HEK293T (cell line): ENCODE measurements at regions not wholly inside any gene's neighbourhood (a gene's known extent, or its start where the extent isn't known, plus 50 kb on each side); places are given as distances from the start of the nearest gene placed in this dataset.

Experiments
- ARNT ChIP-seq: fragments of 450-650 bp; IDR thresholded peaks from 2 replicates; pipeline ENCODE4 v1.6.1; 2017; ENCODE audit warnings: mild to moderate bottlenecking
- BHLHE40 ChIP-seq: fragments of 450-650 bp; IDR thresholded peaks from 2 replicates; pipeline ENCODE4 v1.6.1; 2016; ENCODE audit warnings: mild to moderate bottlenecking, moderate library complexity, borderline replicate concordance
- ELF4 ChIP-seq: fragments of 450-650 bp; IDR thresholded peaks from 2 replicates; pipeline ENCODE4 v1.6.1; 2017; ENCODE audit warnings: antibody characterized with exemption
- FOXK2 ChIP-seq: fragments of 450-650 bp; IDR thresholded peaks from 2 replicates; pipeline ENCODE4 v1.6.1; 2016; ENCODE audit warnings: mild to moderate bottlenecking
- FOXM1 ChIP-seq: fragments of 450-650 bp; IDR thresholded peaks from 2 replicates; pipeline ENCODE4 v1.6.1; 2017; ENCODE audit warnings: mild to moderate bottlenecking, borderline replicate concordance
- HDGF ChIP-seq: fragments of 450-650 bp; IDR thresholded peaks from 2 replicates; pipeline ENCODE4 v1.6.1; 2017; ENCODE audit warnings: antibody characterized with exemption, borderline replicate concordance
- LEF1 ChIP-seq: fragments of 450-650 bp; IDR thresholded peaks from 2 replicates; pipeline ENCODE4 v1.6.1; 2017; ENCODE audit warnings: mild to moderate bottlenecking, borderline replicate concordance
- NFRKB ChIP-seq: fragments of 450-650 bp; IDR thresholded peaks from 2 replicates; pipeline ENCODE4 v1.6.1; 2016; ENCODE audit warnings: mild to moderate bottlenecking, moderate library complexity
- SP1 ChIP-seq: fragments of 450-650 bp; IDR thresholded peaks from 2 replicates; pipeline ENCODE4 v1.6.1; 2017
- SUZ12 ChIP-seq: fragments of 450-650 bp; IDR thresholded peaks from 2 replicates; pipeline ENCODE4 v1.6.1; 2016; ENCODE audit warnings: mild to moderate bottlenecking

DNA sequence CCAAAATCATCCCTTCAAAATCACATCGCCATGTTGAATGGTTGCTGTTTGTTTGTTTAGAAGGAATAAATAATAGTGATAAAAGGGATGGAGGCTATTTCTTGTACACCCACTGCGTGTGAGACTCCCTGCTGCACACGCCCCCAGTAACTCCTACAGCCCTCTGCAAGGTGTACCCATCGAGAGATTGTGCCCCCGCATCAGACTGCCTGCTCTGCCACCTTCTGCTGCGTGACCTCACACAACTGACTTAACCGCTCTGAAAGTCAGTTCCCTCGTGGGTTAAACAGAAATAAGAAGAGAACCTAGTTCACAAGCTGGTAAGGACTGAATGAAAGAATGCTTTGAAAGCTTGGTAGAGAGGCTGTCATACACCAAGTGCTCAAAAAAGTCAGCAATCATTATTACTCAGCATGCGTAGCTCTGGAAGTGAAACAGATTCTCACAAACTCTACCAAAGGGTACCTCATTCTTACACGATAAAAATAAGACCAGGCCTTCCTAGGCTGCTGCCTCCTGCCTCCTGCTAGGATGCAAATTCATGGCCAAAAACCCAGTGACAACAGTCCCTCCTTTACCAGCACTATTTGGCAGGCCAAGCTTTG is 147.1 kb downstream of the CPEB2 start:
- TF ChIP-seq FOXM1 (no peak), FOXK2 (no peak), BHLHE40 (no peak), SP1 (no peak), NFRKB (no peak), HDGF (no peak), ARNT (no peak), SUZ12 (no peak), LEF1 (no peak), ELF4 (no peak)
